Sigmoid colon (tissue), 4 donors: ENCODE measurements at regions not wholly inside any gene's neighbourhood (a gene's known extent, or its start where the extent isn't known, plus 50 kb on each side); places are given as distances from the start of the nearest gene placed in this dataset.

Experiments
- EP300 ChIP-seq, 4 donors: sonication (generic); formaldehyde crosslinking; IDR thresholded peaks; one replicate each; pipeline ENCODE4 v1.6.1; 2017; ENCODE audit warnings: antibody characterized with exemption in 4 of 4
- POLR2A ChIP-seq, 2 donors: fragments of 450-650 bp; IDR thresholded peaks; one replicate each; pipeline ENCODE4 v1.6.1; 2016; ENCODE audit warnings: antibody characterized with exemption in 2 of 2, mild to moderate bottlenecking in 2 of 2, moderate library complexity in 2 of 2
- POLR2AphosphoS5 ChIP-seq, 4 donors: sonication (generic); formaldehyde crosslinking; IDR thresholded peaks; one replicate each; pipeline ENCODE4 v1.6.1; 2017; ENCODE audit warnings: antibody characterized with exemption in 4 of 4
- TF ChIP-seq, protein P1 (sequence below), 4 experiments: fragments of 450-650 bp in 3 of 4; fragments of 200-600 bp in 1 of 4; IDR thresholded peaks; one replicate each; pipeline ENCODE4 v1.5.1; 2016 to 2019; ENCODE audit warnings: antibody characterized with exemption in 4 of 4, mild to moderate bottlenecking in 3 of 4, moderate library complexity in 2 of 4

DNA sequence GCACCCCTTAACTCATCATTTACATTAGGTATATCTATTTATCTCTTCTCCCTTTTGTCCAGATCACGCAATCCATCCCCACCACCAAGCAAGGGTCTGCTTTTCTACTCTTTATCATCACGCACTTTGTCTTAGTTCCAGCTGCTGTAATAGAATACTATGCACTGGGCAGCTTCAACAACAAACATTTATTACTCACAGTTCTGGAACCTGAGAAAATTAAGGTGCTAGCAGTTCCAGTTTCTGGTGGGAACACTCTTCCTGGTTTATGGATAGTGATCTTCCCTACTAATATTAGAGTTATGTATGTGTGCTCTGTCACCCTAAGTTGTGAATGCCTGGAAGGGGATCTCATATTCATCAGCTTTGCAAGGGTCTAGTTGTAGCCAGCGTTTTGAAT is 687.0 kb downstream of the NTRK3 start:
- TF ChIP-seq, protein P1, sequence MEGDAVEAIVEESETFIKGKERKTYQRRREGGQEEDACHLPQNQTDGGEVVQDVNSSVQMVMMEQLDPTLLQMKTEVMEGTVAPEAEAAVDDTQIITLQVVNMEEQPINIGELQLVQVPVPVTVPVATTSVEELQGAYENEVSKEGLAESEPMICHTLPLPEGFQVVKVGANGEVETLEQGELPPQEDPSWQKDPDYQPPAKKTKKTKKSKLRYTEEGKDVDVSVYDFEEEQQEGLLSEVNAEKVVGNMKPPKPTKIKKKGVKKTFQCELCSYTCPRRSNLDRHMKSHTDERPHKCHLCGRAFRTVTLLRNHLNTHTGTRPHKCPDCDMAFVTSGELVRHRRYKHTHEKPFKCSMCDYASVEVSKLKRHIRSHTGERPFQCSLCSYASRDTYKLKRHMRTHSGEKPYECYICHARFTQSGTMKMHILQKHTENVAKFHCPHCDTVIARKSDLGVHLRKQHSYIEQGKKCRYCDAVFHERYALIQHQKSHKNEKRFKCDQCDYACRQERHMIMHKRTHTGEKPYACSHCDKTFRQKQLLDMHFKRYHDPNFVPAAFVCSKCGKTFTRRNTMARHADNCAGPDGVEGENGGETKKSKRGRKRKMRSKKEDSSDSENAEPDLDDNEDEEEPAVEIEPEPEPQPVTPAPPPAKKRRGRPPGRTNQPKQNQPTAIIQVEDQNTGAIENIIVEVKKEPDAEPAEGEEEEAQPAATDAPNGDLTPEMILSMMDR (IDR thresholded peaks at IDR 0.05), result no peak
- TF ChIP-seq EP300 (IDR thresholded peaks at IDR 0.05), result no peak
- TF ChIP-seq POLR2A (IDR thresholded peaks at IDR 0.05), result no peak
- no peak for TF ChIP-seq POLR2AphosphoS5 (IDR thresholded peaks at IDR 0.05)
